ENCODE measurements at regions not wholly inside any gene's neighbourhood (a gene's known extent, or its start where the extent isn't known, plus 50 kb on each side); places are given as distances from the start of the nearest gene placed in this dataset.
"Not testable (repeated sequence)": the region's sequence is repeated elsewhere in the genome, so short reads cannot be mapped to it uniquely, and the experiment has no call there.

GRCh38 chr9:21720758-21721157 is 81.7 kb upstream of the MTAP start:
- ATAC-seq (no peak), DNase-seq (no peak)
- H3K4me1 ChIP-seq: no peaks in the 10 kb centered on the region
- no peak overlapping the region for H3K27ac ChIP-seq
- H3K27me3 ChIP-seq: no peaks in the 10 kb centered on the region
- intact Hi-C loops (cut with DNase I): no loop called here
- H3K36me3 ChIP-seq: no peaks in the 10 kb centered on the region
- no peak overlapping the region for H3K4me3 ChIP-seq
- 50% methylated on average over 5 of the region's 5 CpGs for WGBS (ENCODE audit: insufficient coverage, low coverage, low lambda C conversion rate, missing lambda C conversion rate)
- no peaks in the 10 kb centered on the region for H3K9me3 ChIP-seq
- no peak for TF ChIP-seq POLR2A (IDR thresholded peaks at IDR 0.05)
- TF ChIP-seq, protein P1, sequence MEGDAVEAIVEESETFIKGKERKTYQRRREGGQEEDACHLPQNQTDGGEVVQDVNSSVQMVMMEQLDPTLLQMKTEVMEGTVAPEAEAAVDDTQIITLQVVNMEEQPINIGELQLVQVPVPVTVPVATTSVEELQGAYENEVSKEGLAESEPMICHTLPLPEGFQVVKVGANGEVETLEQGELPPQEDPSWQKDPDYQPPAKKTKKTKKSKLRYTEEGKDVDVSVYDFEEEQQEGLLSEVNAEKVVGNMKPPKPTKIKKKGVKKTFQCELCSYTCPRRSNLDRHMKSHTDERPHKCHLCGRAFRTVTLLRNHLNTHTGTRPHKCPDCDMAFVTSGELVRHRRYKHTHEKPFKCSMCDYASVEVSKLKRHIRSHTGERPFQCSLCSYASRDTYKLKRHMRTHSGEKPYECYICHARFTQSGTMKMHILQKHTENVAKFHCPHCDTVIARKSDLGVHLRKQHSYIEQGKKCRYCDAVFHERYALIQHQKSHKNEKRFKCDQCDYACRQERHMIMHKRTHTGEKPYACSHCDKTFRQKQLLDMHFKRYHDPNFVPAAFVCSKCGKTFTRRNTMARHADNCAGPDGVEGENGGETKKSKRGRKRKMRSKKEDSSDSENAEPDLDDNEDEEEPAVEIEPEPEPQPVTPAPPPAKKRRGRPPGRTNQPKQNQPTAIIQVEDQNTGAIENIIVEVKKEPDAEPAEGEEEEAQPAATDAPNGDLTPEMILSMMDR (IDR thresholded peaks at IDR 0.05): no peak

DNA sequence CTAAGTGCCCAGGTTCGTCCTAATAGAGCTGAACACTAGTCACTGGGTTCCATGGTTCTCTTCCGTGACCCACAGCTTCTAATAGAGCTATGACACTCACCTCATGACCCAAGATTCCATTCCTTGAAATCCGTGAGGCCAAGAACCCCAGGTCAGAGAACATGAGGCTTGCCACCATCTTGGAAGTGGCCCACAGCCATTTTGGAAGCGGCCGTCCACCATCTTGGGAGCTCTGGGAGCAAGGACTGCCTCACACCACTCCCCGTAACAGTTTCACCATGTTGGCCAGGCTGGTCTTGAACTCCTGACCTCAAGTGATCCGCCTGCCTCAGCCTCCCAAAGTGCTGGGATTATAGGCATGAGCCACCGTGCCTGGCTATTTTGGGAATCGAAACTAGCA is 75.0 kb upstream of the MTAP start:
- intact Hi-C loops (cut with DNase I); H3K27me3 ChIP-seq; H3K4me1 ChIP-seq; H3K27ac ChIP-seq; H3K4me3 ChIP-seq; H3K9me3 ChIP-seq; ATAC-seq; H3K36me3 ChIP-seq; DNase-seq: not testable (repeated sequence)
- 56% methylated on average over 8 of the region's 9 CpGs for WGBS (ENCODE audit: insufficient coverage, low coverage, low lambda C conversion rate, missing lambda C conversion rate)

DNA sequence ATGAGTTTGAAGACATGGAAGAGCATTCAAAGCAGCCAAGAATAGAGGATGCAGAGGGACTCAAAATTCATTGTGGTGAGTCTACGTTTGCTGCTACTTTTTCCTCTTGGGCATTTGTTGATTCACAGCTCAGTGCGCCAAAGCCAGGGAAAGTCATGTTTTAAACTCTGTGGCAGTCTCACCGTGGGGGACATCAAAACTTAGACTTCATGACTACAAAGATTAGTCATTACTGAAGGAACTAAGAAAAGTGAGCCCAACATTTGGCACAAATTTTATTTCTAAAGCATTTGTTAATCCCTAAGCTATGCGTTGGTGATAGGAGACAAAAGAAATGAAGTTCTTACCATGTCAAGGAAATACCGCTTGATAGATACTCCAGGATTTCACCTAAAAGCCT is 73.7 kb upstream of the MTAP start:
- H3K4me1 ChIP-seq: no peaks in the 10 kb centered on the region
- no peaks in the 10 kb centered on the region for H3K9me3 ChIP-seq
- ATAC-seq: no peak
- no peaks in the 10 kb centered on the region for H3K27me3 ChIP-seq
- 65% methylated on average over 5 of the region's 5 CpGs for WGBS (ENCODE audit: insufficient coverage, low coverage, low lambda C conversion rate, missing lambda C conversion rate)
- H3K4me3 ChIP-seq: no peak overlapping the region
- DNase-seq: no peak
- intact Hi-C loops (cut with DNase I): no loop called here
- H3K27ac ChIP-seq: no peak overlapping the region
- H3K36me3 ChIP-seq: no peaks in the 10 kb centered on the region
- TF ChIP-seq POLR2A (IDR thresholded peaks at IDR 0.05): no peak
- TF ChIP-seq, protein P1 (IDR thresholded peaks at IDR 0.05): no peak

DNA sequence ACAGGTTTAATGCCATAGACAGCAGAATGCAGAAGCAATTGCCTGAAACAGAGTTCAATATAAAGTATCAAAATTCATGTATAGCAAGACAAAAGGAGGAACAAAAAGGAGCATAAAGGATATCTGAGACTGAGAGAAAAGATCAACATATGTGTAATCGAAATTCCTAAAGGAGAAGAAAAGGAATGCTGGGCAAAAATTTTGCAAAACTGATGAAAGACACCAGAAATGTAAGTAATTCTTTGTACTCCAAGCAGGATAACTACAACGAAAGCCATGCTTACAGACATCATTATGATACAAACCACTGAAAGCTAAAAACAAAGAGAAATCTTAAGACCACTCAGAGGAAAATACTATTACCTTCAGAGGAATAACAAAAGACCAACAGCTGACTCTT is 72.8 kb upstream of the MTAP start:
- Histone ChIP-seq H3K36me3 (no peaks in the 10 kb centered on the region), H3K4me3 (no peak overlapping the region), H3K4me1 (no peaks in the 10 kb centered on the region), H3K27me3 (no peaks in the 10 kb centered on the region), H3K27ac (no peak overlapping the region), H3K9me3 (no peaks in the 10 kb centered on the region)
- DNase-seq (no peak), ATAC-seq (no peak)
- 30% methylated on average over 2 of the region's 2 CpGs for WGBS (ENCODE audit: insufficient coverage, low coverage, low lambda C conversion rate, missing lambda C conversion rate)
- intact Hi-C loops (cut with DNase I): no loop called here
- TF ChIP-seq, protein P1 (IDR thresholded peaks at IDR 0.05): no peak
- no peak for TF ChIP-seq POLR2A (IDR thresholded peaks at IDR 0.05)

GRCh38 chr9:21730899-21731298 is 71.5 kb upstream of the MTAP start:
- H3K27me3 ChIP-seq: no peaks in the 10 kb centered on the region
- ATAC-seq (no peak), DNase-seq (no peak)
- WGBS (ENCODE audit: insufficient coverage, low coverage, low lambda C conversion rate, missing lambda C conversion rate): 12% methylated on average over 1 of the region's 1 CpG
- H3K4me1 ChIP-seq: no peaks in the 10 kb centered on the region
- no peak for TF ChIP-seq POLR2A (IDR thresholded peaks at IDR 0.05)
- TF ChIP-seq, protein P1 (IDR thresholded peaks at IDR 0.05): no peak
- no peaks in the 10 kb centered on the region for H3K9me3 ChIP-seq
- H3K27ac ChIP-seq: no peak overlapping the region
- no peak overlapping the region for H3K4me3 ChIP-seq
- H3K36me3 ChIP-seq: no peaks in the 10 kb centered on the region
- intact Hi-C loops (cut with DNase I): no loop called here
